NB4 (cell line): ENCODE measurements at regions not wholly inside any gene's neighbourhood (a gene's known extent, or its start where the extent isn't known, plus 50 kb on each side); places are given as distances from the start of the nearest gene placed in this dataset.

ENCODE experiments used
- DNase-seq: peaks from one replicate; pipeline ENCODE4 v3.0.0; 2010; ENCODE audit warnings: low read depth
- H3K4me3 ChIP-seq: one replicate; pipeline ENCODE4 v1.5.1; 2011; ENCODE audit warnings: mild to moderate bottlenecking, low read depth, low read length, moderate library complexity
- CTCF ChIP-seq: IDR thresholded peaks from one replicate; pipeline ENCODE4 v1.5.1; 2012; ENCODE audit warnings: low read depth, low read length
- MAX ChIP-seq: IDR thresholded peaks from 2 replicates; pipeline ENCODE4 v1.6.1; 2011; ENCODE audit warnings: low read depth, low read length
- MYC ChIP-seq: IDR thresholded peaks from 2 replicates; pipeline ENCODE4 v1.6.1; 2011; ENCODE audit warnings: low read depth, low read length
- POLR2A ChIP-seq: IDR thresholded peaks from 2 replicates; pipeline ENCODE4 v1.6.1; 2011; ENCODE audit warnings: mild to moderate bottlenecking; ENCODE audit not compliant: insufficient read length; ENCODE audit errors: extremely low read depth

- DNase-seq = no peak
- TF ChIP-seq MYC = no peak
- no peak for TF ChIP-seq MAX
- TF ChIP-seq CTCF = no peak
- no peak for TF ChIP-seq POLR2A
- H3K4me3 ChIP-seq = no peak overlapping the region
These were observed 100.6 kb downstream of the DACT1 start for GRCh38 chr14:58738189-58738836.

GRCh38 chr14:58738876-58739275 lies 101.1 kb downstream of the DACT1 start:
- H3K4me3 ChIP-seq = no peak overlapping the region
- DNase-seq = no peak
- TF ChIP-seq MAX (no peak), POLR2A (no peak), CTCF (no peak), MYC (no peak)

- DNase-seq = no peak
- H3K4me3 ChIP-seq = no peak overlapping the region
- TF ChIP-seq POLR2A (no peak), CTCF (no peak), MAX (no peak), MYC (no peak)
These were observed 101.9 kb downstream of the DACT1 start for GRCh38 chr14:58739674-58740073.

- H3K4me3 ChIP-seq = no peak overlapping the region
- no peak for TF ChIP-seq MAX
- no peak for DNase-seq
These were observed 102.7 kb downstream of the DACT1 start for GRCh38 chr14:58740379-58740935.

GRCh38 chr14:58744801-58745394 lies 107.1 kb downstream of the DACT1 start:
- no peak for DNase-seq
- TF ChIP-seq MYC (no peak), POLR2A (no peak), CTCF (no peak), MAX (no peak)

GRCh38 chr14:58746261-58746660 lies 108.5 kb downstream of the DACT1 start:
- DNase-seq = no peak
- H3K4me3 ChIP-seq = no peak overlapping the region
- TF ChIP-seq MYC = no peak
- no peak for TF ChIP-seq CTCF

More at GRCh38 chr14:58744801-58745394, 107.1 kb downstream of the DACT1 start:
- no peak overlapping the region for H3K4me3 ChIP-seq
